ENCODE measurements at regions not wholly inside any gene's neighbourhood (a gene's known extent, or its start where the extent isn't known, plus 50 kb on each side); places are given as distances from the start of the nearest gene placed in this dataset.

DNA sequence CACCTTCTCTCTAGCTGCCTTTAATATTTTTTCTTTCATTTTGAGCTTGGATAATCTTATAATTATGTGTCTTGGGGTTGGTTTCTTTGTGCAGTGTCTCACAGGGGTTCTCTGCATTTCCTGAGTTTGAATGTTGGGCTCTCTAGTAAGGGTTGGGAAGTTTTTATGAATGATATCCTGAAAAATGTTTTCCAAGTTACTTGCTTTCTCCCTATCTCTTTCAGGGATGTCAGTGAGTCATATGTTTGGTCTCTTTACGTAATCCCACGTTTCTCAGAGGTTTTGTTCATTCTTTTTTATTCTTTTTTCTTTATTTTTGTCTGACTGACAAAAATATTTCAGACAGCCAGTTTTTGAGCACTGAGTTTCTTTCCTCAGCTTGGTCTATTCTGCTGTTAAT lies 55.4 kb upstream of the CCDC190 start:
- TF ChIP-seq, protein P1, sequence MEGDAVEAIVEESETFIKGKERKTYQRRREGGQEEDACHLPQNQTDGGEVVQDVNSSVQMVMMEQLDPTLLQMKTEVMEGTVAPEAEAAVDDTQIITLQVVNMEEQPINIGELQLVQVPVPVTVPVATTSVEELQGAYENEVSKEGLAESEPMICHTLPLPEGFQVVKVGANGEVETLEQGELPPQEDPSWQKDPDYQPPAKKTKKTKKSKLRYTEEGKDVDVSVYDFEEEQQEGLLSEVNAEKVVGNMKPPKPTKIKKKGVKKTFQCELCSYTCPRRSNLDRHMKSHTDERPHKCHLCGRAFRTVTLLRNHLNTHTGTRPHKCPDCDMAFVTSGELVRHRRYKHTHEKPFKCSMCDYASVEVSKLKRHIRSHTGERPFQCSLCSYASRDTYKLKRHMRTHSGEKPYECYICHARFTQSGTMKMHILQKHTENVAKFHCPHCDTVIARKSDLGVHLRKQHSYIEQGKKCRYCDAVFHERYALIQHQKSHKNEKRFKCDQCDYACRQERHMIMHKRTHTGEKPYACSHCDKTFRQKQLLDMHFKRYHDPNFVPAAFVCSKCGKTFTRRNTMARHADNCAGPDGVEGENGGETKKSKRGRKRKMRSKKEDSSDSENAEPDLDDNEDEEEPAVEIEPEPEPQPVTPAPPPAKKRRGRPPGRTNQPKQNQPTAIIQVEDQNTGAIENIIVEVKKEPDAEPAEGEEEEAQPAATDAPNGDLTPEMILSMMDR (IDR thresholded peaks at IDR 0.05; ENCODE audit: low read depth, low read length): no peak
- TF ChIP-seq, protein P2, sequence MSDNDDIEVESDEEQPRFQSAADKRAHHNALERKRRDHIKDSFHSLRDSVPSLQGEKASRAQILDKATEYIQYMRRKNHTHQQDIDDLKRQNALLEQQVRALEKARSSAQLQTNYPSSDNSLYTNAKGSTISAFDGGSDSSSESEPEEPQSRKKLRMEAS (IDR thresholded peaks at IDR 0.05; ENCODE audit: low read depth, low read length): no peak

Measured in NB4 (cell line).